MG63 (cell line): ENCODE measurements at regions not wholly inside any gene's neighbourhood (a gene's known extent, or its start where the extent isn't known, plus 50 kb on each side); places are given as distances from the start of the nearest gene placed in this dataset.
"Not testable (repeated sequence)": the region's sequence is repeated elsewhere in the genome, so short reads cannot be mapped to it uniquely, and the experiment has no call there.

ENCODE experiments used
- DNase-seq: peaks from one replicate; pipeline ENCODE4 v3.0.0-alpha.2; 2020
- H3K27me3 ChIP-seq: fragments of 250-450 bp; sonication (Bioruptor Pico); 2 replicates; pipeline ENCODE4 v1.5.1; 2020; ENCODE audit warnings: mild to moderate bottlenecking, moderate library complexity
- H3K36me3 ChIP-seq: fragments of 250-450 bp; sonication (Bioruptor Pico); 2 replicates; pipeline ENCODE4 v1.5.1; 2020; ENCODE audit warnings: mild to moderate bottlenecking, moderate library complexity
- H3K4me3 ChIP-seq: fragments of 250-450 bp; sonication (Bioruptor Pico); 2 replicates; pipeline ENCODE4 v1.5.1; 2020; ENCODE audit warnings: mild to moderate bottlenecking, moderate library complexity
- H3K9me3 ChIP-seq: fragments of 250-450 bp; sonication (Bioruptor Pico); 2 replicates; pipeline ENCODE4 v1.5.1; 2020; ENCODE audit warnings: mild to moderate bottlenecking, moderate library complexity

DNA sequence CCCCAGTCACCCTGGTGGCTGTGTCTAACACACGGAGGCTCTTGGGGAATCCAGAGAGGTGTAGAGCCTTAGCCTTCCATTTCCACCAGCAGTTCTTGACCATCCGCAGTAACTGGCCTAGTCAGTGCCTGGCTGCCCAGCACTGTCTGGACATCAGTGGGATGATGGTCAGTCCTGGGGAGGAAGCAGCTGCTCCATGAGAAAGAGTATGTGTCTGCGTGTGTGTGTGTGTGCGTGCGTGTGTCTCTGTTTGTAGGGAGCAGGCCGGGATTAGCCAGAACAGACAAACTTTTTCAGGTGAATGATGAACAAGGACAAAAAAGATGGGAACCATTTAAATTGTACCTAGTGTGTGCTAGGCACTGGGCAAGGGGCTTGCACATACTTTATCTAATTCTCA lies 109.3 kb upstream of the SYT13 start:
- H3K27me3 ChIP-seq, result no peaks in the 10 kb centered on the region
- no peak overlapping the region for H3K4me3 ChIP-seq
- no peaks in the 10 kb centered on the region for H3K9me3 ChIP-seq
- no peak for DNase-seq
- H3K36me3 ChIP-seq, result no peaks in the 10 kb centered on the region

DNA sequence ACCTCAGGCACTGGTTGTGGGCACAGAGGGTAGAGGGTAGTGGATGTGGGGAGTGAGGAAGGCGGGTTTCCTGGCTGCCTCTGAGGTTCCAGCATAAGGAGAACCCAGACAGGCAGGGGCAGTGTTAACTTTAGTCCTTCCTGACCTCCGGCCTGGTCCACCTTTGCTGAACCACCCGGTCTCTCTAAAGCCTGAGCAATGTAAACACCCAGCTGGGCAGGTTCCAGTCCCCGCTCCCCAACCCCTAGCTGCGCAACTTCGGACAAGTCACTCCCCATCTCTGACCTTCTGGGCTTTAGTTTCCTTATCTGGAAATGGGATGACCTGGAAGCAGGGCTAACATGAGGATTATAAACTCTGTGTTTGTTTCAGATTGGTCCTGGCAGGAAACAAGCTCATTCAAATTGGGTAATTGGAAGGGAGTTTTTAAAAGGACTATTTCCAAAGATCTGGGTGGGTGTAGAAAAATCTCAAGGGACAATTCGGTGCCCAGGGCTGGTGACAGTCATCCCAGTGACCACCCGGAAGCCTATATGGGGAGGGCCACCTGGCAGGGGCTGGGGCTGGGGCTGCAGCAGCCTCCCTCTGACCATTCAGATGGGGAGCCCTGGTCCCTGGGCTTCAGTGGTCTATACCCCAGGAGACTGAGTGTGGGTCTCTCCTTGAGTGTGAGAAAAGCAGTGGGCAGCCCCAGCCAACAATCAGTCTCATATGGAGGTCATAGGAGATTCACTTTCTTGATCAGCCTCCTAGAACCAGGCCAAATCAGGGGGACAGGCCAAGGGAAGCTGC lies 108.3 kb upstream of the SYT13 start:
- Histone ChIP-seq H3K4me3 (no peak overlapping the region), H3K9me3 (no peaks in the 10 kb centered on the region), H3K27me3 (no peaks in the 10 kb centered on the region), H3K36me3 (no peaks in the 10 kb centered on the region)
- no peak for DNase-seq

DNA sequence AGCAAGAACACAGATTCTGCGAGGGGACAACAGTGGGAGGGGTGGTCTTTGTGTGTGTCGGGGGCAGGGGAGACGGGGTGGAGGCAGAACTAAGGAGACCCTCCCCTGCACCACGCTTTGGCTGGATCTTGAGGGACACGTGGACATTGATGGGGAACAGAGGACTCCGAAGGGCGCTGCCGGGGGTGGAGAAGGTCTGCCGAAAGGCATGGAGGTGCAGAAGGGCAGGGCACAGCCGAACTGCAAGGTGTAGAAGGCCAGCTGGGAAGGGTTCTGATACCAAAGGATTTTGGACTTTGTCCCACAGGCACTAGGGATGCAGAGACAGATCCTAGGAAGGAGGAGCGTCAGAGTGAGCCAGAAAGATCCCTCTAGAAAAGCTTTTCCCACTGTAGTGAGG lies 107.7 kb upstream of the SYT13 start:
- Histone ChIP-seq H3K36me3 (no peaks in the 10 kb centered on the region), H3K9me3 (no peaks in the 10 kb centered on the region), H3K4me3 (no peak overlapping the region), H3K27me3 (no peaks in the 10 kb centered on the region)
- DNase-seq, result no peak

DNA sequence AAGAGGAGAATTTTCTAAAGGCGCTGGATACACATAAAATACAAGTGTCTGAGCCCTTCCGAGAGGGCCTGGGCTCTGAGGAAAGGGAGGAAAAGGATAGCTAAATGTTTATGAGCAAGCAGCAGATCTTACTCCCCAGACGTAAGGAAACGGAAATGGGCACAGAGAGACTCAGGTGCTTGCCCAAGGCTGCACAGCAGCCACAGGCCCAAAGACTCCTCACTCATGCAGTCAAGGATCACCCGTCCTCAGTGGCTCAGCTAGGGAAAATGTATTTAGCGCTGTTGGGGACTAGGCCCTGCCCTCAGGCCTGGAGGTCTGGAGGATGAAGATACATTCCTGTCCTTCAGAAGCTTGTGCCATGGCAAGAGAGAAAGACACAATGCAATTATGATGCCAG lies 107.2 kb upstream of the SYT13 start:
- no peaks in the 10 kb centered on the region for H3K36me3 ChIP-seq
- DNase-seq, result no peak
- H3K4me3 ChIP-seq, result no peak overlapping the region
- H3K27me3 ChIP-seq, result no peaks in the 10 kb centered on the region
- H3K9me3 ChIP-seq, result no peaks in the 10 kb centered on the region

DNA sequence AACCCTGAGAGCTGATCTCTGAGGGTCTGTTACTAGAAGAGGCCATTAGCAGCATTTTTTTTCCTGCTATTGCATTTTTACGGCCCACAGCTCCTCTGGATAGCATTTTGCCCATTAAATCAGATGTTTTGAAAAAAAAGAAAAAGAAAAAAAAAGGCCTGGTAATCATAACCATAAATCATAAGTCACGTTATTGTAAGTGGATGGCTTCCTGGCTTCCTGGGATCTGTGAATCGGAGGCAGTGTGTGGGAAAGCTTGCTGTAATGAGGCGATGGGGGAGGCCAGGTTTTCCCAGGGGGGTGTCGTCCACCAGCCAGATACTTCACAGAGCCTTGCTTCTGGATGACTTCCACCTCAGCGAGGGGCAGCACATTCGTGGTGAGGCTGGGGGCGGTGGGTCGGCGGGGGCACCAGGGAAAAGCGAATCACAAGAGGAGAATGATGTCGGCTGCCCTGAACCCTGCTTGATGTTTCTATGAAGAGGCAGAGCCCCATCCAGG lies 106.5 kb upstream of the SYT13 start:
- H3K4me3 ChIP-seq, result no peak overlapping the region
- no peak for DNase-seq
- no peaks in the 10 kb centered on the region for H3K36me3 ChIP-seq
- H3K9me3 ChIP-seq, result 0 out of 2 replicates have a peak, but pooled peaks cover 3% of the 10 kb centered on the region
- no peaks in the 10 kb centered on the region for H3K27me3 ChIP-seq

DNA sequence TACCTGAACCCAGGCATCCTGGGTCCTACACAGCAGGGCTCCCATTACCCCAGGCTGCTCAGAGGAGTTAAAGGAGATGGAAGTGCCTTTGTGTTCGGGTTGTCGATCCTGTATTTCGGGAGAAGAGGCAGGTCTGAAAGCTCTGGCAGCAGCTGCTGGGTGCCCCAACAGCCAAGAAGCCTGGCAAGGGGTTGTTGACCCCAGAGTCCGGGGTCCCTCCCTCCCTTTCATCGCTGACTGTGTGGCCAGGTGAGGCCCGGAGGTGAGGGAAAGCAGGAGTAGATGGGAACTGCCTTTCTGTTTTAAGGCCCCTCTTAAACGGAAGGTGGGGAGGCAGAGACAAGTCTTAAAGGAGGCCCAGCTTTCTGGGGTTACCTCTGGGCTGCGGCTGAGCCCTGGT lies 106.0 kb upstream of the SYT13 start:
- Histone ChIP-seq H3K4me3 (no peak overlapping the region), H3K27me3 (no peaks in the 10 kb centered on the region), H3K9me3 (0 out of 2 replicates have a peak, but pooled peaks cover 3% of the 10 kb centered on the region), H3K36me3 (no peaks in the 10 kb centered on the region)
- DNase-seq, result no peak

DNA sequence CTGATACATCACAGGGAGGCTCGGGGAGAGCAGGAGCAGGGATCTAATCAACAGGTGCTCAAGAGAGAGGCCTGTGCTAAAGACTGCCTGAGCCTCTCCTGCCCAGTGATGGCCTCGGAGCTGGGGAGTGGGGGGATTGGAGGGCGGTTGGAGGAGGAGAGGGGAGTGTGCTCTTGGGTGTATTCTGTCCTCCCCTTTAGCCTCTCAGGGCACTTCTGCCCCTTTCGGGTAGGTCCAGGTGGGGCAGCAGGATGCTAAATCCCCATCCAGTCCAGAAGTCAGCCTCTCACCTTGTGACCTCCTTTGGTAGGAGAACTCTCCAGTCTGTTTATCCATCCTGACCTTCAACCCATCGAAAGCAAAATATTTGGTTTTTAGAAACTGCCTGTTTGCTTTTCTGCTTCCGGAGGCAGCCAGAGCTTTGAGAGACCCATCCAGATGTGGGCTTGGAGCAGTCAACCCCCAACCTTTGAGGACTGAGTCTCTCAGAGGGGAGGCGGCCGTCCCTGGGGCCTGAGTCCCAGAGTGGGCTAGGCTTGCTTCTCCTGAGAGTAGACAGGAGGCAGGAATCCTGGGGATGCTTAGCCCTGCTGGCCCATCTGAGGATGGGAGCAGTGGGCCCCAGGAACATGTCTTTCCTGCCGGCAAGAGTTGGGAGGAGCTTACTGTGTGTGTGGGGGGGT lies 105.2 kb upstream of the SYT13 start:
- H3K9me3 ChIP-seq, result 0 out of 2 replicates have a peak, but pooled peaks cover 3% of the 10 kb centered on the region
- no peak for DNase-seq
- no peak overlapping the region for H3K4me3 ChIP-seq
- H3K36me3 ChIP-seq, result no peaks in the 10 kb centered on the region
- no peaks in the 10 kb centered on the region for H3K27me3 ChIP-seq

DNA sequence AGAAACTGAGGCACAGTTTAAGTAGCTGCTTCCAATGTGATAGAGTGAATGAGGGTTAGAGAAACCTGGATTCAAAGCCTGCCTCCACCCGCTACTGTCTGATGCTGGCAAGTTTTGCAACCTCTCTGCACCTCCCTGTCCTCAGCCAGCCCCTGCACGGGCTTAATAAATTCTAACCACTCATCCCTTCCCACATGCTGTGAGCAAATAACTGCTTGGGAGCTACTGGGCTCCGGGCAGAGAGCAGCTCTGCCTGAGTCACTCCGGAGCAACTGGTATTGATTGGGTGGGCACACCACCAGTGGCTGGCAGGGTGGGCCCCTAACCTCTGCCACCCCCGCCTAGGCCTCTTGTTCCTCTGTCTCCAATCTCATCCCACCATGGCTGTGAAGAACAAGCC lies 104.3 kb upstream of the SYT13 start:
- DNase-seq, result peak; percentile 75
- Histone ChIP-seq H3K36me3 (no peaks in the 10 kb centered on the region), H3K9me3 (0 out of 2 replicates have a peak, but pooled peaks cover 3% of the 10 kb centered on the region), H3K4me3 (no peak overlapping the region), H3K27me3 (no peaks in the 10 kb centered on the region)

DNA sequence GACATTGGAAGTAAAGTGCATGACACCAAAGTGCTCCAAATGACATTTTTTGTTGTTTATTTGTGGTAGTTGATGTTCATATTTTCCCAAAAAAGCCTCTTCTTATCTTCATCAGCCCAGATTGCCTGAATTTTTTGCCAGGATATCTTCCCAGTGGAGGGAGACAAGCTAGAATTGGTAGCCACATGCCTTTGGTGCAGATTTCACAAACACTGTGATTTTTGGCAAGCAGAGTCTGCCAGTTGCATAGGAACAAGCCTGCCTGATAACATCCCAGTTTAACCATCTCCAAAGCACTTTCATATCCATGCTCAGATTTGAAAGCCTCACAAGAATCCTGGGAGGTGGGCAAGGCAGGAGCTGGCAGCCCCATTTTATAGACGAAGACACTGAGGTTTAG lies 102.3 kb upstream of the SYT13 start:
- Histone ChIP-seq H3K27me3 (no peaks in the 10 kb centered on the region), H3K36me3 (no peaks in the 10 kb centered on the region), H3K4me3 (no peak overlapping the region), H3K9me3 (0 out of 2 replicates have a peak, but pooled peaks cover 3% of the 10 kb centered on the region)
- DNase-seq, result no peak

DNA sequence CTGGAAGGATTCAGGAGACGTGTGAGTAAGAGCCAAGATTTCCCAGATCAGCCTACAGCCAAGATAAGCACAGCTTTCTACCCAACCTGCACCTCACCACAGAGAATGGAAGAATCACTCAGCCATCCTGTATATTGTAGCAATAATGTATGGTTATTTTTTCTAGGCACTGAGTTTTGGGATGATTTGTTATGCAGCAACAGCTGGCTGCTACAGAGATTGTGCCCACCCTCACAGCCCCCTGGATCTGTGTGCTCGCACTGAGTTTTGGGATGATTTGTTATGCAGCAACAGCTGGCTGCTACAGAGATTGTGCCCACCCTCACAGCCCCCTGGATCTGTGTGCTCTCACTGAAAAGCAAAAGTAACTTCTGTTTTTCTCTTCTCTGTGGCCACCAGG lies 101.7 kb upstream of the SYT13 start:
- not testable (repeated sequence) for H3K36me3 ChIP-seq, H3K9me3 ChIP-seq, H3K4me3 ChIP-seq, DNase-seq, H3K27me3 ChIP-seq

DNA sequence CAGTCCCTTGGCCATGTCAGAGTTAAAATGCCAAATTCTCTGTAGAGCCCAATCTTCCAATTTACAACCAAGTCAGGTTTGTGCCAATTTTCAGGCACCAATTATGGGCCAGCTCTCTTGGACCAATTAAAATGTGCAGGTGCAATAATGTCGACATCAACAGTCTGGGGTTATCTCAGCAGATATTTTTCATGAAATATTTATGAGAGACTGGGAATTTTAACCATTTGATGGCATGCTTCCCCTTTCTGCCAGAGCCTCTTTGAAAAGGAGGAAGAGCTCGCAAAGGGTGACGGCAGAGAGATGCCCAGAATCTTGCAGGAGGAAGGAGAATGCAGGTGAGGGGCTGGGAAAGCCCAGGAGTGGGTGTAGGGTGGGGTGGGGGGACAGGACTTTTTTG lies 100.8 kb upstream of the SYT13 start:
- no peak for DNase-seq
- H3K9me3 ChIP-seq, result 0 out of 2 replicates have a peak, but pooled peaks cover 3% of the 10 kb centered on the region
- H3K36me3 ChIP-seq, result no peaks in the 10 kb centered on the region
- no peaks in the 10 kb centered on the region for H3K27me3 ChIP-seq
- no peak overlapping the region for H3K4me3 ChIP-seq

DNA sequence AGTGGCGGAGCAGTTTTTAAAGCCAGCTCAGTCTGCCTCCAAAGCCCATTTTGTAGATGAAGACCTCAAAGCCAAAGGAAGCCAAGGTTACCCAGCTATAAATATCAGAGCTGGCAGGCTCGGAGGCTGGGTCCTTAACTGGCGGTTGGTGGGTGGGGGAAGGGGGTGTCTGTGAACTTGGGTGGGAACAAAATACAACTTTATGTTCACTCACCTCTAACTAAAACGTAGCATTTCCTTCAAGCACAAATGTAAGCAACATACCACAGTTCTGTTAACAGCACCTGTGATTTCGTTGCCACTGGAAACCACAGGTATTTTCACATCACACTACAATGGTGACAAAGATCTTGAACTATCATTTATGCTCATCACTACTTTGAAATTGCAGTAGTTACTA lies 99.7 kb upstream of the SYT13 start:
- H3K36me3 ChIP-seq, result no peaks in the 10 kb centered on the region
- H3K27me3 ChIP-seq, result no peaks in the 10 kb centered on the region
- no peak for DNase-seq
- no peak overlapping the region for H3K4me3 ChIP-seq
- 0 out of 2 replicates have a peak, but pooled peaks cover 3% of the 10 kb centered on the region for H3K9me3 ChIP-seq

DNA sequence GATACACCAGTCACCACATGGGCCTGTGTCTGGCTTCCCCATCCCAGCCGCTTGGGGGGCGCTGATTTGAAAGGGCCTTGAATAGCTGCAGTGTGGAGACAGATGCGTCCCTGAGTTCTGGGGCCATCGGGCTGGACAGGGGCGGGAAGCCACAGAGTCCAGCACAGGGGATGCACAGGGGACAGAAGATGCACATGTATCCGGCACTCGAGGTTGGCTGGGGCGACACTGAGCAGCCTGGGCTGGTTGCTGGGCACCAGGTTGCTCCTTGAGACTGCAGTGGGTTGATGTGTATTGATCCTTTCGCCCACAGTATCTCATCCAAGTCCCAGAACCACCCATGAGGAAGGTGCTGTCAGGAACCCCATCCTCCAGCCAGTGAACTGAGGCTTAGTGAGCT lies 99.3 kb upstream of the SYT13 start:
- H3K36me3 ChIP-seq, result no peaks in the 10 kb centered on the region
- no peak overlapping the region for H3K4me3 ChIP-seq
- DNase-seq, result no peak
- no peaks in the 10 kb centered on the region for H3K27me3 ChIP-seq
- H3K9me3 ChIP-seq, result 0 out of 2 replicates have a peak, but pooled peaks cover 3% of the 10 kb centered on the region

DNA sequence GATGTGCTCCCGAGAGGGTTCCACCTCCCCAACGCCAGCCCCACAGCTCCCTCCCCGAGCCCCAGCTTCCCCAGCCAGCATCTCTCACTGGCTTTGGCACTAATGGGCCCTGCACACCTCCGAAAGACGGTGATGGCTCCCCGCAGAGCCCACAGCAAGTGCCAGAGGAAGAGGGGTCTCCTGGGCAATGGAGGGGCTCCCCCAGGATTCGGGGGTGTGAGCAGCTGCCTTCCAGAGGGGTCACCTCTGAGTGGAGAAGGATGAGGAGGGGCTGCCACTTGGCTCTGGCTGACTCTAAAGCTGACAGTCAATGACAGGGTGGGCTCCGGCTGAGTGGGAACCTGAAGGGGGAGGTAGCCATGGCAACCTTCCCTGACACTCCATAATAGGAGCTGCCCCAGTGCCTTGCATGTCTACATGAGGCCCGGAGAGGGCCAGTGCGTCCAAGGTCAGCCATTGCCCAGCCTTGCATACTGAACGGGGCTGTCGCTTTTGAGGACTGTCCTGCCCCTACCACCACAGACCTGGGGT lies 98.6 kb upstream of the SYT13 start:
- Histone ChIP-seq H3K4me3 (no peak overlapping the region), H3K36me3 (no peaks in the 10 kb centered on the region), H3K9me3 (0 out of 2 replicates have a peak, but pooled peaks cover 3% of the 10 kb centered on the region), H3K27me3 (no peaks in the 10 kb centered on the region)
- no peak for DNase-seq

DNA sequence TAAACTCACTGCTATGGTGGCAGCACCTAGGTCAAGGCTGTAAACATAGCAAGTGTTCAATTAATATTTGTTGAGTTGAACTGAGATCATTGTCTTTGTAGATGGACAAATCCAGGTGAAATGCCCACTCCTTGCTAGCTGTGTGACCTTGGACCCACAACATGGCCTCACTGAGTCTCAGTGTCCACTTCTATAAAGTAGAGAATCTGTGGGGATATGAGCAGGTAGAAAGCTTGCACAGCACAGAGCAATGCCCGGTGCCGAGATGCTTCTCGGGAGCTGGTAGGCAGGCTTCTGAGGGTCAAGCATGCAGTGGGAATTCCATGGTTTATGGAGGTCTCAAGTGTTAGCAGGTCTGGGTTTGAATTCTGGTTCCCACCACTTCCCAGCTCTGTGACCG lies 97.9 kb upstream of the SYT13 start:
- DNase-seq, result no peak
- no peaks in the 10 kb centered on the region for H3K36me3 ChIP-seq
- no peak overlapping the region for H3K4me3 ChIP-seq
- no peaks in the 10 kb centered on the region for H3K27me3 ChIP-seq
- H3K9me3 ChIP-seq, result 0 out of 2 replicates have a peak, but pooled peaks cover 3% of the 10 kb centered on the region

DNA sequence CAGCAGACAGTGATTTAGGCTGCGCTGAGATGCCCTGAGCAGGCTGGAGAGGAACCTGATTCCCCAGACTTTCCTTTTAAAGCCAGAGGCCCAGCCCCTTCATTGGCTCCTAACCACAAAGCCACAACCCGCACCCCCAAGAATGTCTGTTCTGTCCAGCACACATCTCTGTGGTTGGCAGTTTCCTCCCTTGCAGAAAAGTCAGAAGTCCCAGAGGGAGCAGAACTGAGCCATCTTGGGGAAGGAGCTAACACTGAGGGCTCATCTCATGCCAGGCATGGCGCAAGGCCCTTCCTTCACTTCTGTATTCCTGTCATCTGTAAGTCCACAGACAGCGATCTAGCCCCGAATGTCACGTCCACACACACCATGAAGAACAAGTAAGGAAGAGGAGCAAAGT lies 97.1 kb upstream of the SYT13 start:
- H3K36me3 ChIP-seq, result no peaks in the 10 kb centered on the region
- peak; percentile 45 for DNase-seq
- no peaks in the 10 kb centered on the region for H3K27me3 ChIP-seq
- H3K4me3 ChIP-seq, result no peak overlapping the region
- 0 out of 2 replicates have a peak, but pooled peaks cover 3% of the 10 kb centered on the region for H3K9me3 ChIP-seq

DNA sequence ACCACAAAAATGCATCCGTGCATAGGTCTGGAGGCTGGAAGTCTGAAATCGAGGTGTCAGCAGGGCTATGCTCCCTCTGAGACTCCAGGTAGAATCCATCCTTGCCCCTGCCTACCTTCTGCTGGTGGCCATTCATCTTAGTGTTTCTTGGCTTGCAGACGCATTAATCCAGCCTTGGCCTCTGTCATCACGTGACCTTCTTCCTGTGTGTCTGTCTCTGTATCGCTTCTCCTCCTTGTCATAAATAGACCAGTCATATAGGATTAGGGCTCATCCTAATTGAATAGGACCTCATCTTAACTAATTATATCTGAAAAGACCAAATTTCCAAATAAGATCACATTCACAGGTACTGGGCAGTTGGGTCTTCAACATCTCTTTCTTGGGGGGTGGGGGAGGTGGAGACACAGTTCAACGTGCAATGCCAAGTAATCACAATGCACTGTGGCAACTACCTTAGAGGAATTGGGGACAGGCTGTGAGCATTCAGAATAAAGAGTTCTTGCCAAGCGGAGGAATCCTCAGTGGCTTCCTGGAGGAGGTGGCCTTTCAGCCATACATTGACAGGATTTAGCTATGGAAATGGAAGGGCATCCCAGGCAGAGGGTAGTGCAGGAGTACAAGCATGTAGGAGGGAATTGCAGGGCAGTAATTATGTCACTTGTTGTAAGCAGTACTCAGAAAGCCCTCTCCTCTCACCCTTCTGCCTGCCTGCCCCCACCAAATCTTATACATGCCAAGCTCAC lies 96.2 kb upstream of the SYT13 start:
- Histone ChIP-seq H3K27me3 (no peaks in the 10 kb centered on the region), H3K4me3 (no peak overlapping the region), H3K36me3 (no peaks in the 10 kb centered on the region), H3K9me3 (no peaks in the 10 kb centered on the region)
- DNase-seq, result peak; percentile 25
